KOPT-K1 (cell line): ENCODE measurements at regions not wholly inside any gene's neighbourhood (a gene's known extent, or its start where the extent isn't known, plus 50 kb on each side); places are given as distances from the start of the nearest gene placed in this dataset.

Experiments
- H3K27ac ChIP-seq: fragments of 200-600 bp; sonication (generic); 2 replicates; pipeline ENCODE4 v1.5.1; 2016; ENCODE audit warnings: antibody characterized with exemption, mild to moderate bottlenecking, low read depth, low read length; ENCODE audit not compliant: poor library complexity, severe bottlenecking
- H3K36me3 ChIP-seq: fragments of 200-600 bp; sonication (generic); 2 replicates; pipeline ENCODE4 v1.5.1; 2017; ENCODE audit warnings: antibody characterized with exemption, mild to moderate bottlenecking, low read length, moderate library complexity; ENCODE audit not compliant: insufficient read depth
- H3K9me3 ChIP-seq: fragments of 200-600 bp; sonication (generic); 2 replicates; pipeline ENCODE4 v1.5.1; 2017; ENCODE audit warnings: antibody characterized with exemption, low read length, mild to moderate bottlenecking; ENCODE audit not compliant: insufficient read depth, poor library complexity, severe bottlenecking

GRCh38 chr3:95044101-95044500 is 981.2 kb downstream of the NSUN3 start:
- Histone ChIP-seq H3K36me3 (no peaks in the 10 kb centered on the region), H3K9me3 (no peaks in the 10 kb centered on the region), H3K27ac (no peak overlapping the region)

GRCh38 chr3:95048564-95048963 is 985.7 kb downstream of the NSUN3 start:
- no peaks in the 10 kb centered on the region for H3K36me3 ChIP-seq
- no peak overlapping the region for H3K27ac ChIP-seq
- H3K9me3 ChIP-seq = no peaks in the 10 kb centered on the region

- Histone ChIP-seq H3K9me3 (no peaks in the 10 kb centered on the region), H3K27ac (no peak overlapping the region), H3K36me3 (no peaks in the 10 kb centered on the region)
Measured at GRCh38 chr3:95049841-95050240, 987.0 kb downstream of the NSUN3 start.

GRCh38 chr3:95055288-95055687 is 992.4 kb downstream of the NSUN3 start:
- Histone ChIP-seq H3K36me3 (no peaks in the 10 kb centered on the region), H3K9me3 (no peaks in the 10 kb centered on the region)

GRCh38 chr3:95082191-95082590 is 1019.3 kb downstream of the NSUN3 start:
- Histone ChIP-seq H3K9me3 (no peaks in the 10 kb centered on the region), H3K27ac (no peak overlapping the region)

More at GRCh38 chr3:95055288-95055687, 992.4 kb downstream of the NSUN3 start:
- H3K27ac ChIP-seq = no peak overlapping the region

GRCh38 chr3:95084738-95085137 is 1021.9 kb downstream of the NSUN3 start:
- H3K36me3 ChIP-seq = no peaks in the 10 kb centered on the region
- no peak overlapping the region for H3K27ac ChIP-seq
- no peaks in the 10 kb centered on the region for H3K9me3 ChIP-seq

More at GRCh38 chr3:95082191-95082590, 1019.3 kb downstream of the NSUN3 start:
- H3K36me3 ChIP-seq = no peaks in the 10 kb centered on the region

GRCh38 chr3:95088464-95088863 is 1025.6 kb downstream of the NSUN3 start:
- H3K9me3 ChIP-seq = no peaks in the 10 kb centered on the region
- H3K36me3 ChIP-seq = no peaks in the 10 kb centered on the region
- no peak overlapping the region for H3K27ac ChIP-seq

- Histone ChIP-seq H3K36me3 (no peaks in the 10 kb centered on the region), H3K27ac (no peak overlapping the region), H3K9me3 (no peaks in the 10 kb centered on the region)
Measured at GRCh38 chr3:95097493-95097892, 1034.6 kb downstream of the NSUN3 start.

GRCh38 chr3:95120921-95121320 is 1058.1 kb downstream of the NSUN3 start:
- H3K36me3 ChIP-seq = no peaks in the 10 kb centered on the region
- H3K27ac ChIP-seq = no peak overlapping the region
- H3K9me3 ChIP-seq = no peaks in the 10 kb centered on the region

- Histone ChIP-seq H3K36me3 (no peaks in the 10 kb centered on the region), H3K9me3 (no peaks in the 10 kb centered on the region), H3K27ac (no peak overlapping the region)
Measured at GRCh38 chr3:95123104-95123503, 1060.2 kb downstream of the NSUN3 start.

- H3K27ac ChIP-seq = no peak overlapping the region
- H3K9me3 ChIP-seq = no peaks in the 10 kb centered on the region
- H3K36me3 ChIP-seq = no peaks in the 10 kb centered on the region
Measured at GRCh38 chr3:95134693-95135413, 1072.0 kb downstream of the NSUN3 start.

- Histone ChIP-seq H3K9me3 (no peaks in the 10 kb centered on the region), H3K36me3 (no peaks in the 10 kb centered on the region), H3K27ac (no peak overlapping the region)
Measured at GRCh38 chr3:95148107-95148506, 1085.2 kb downstream of the NSUN3 start.

GRCh38 chr3:95151590-95151989 is 1088.7 kb downstream of the NSUN3 start:
- no peaks in the 10 kb centered on the region for H3K9me3 ChIP-seq
- H3K27ac ChIP-seq = no peak overlapping the region
- H3K36me3 ChIP-seq = no peaks in the 10 kb centered on the region

GRCh38 chr3:95154766-95155165 is 1091.9 kb downstream of the NSUN3 start:
- H3K9me3 ChIP-seq = no peaks in the 10 kb centered on the region
- H3K36me3 ChIP-seq = no peaks in the 10 kb centered on the region
- H3K27ac ChIP-seq = no peak overlapping the region

GRCh38 chr3:95162794-95163193 is 1099.9 kb downstream of the NSUN3 start:
- Histone ChIP-seq H3K27ac (no peak overlapping the region), H3K9me3 (no peaks in the 10 kb centered on the region), H3K36me3 (no peaks in the 10 kb centered on the region)

GRCh38 chr3:95167748-95168147 is 1104.9 kb downstream of the NSUN3 start:
- no peak overlapping the region for H3K27ac ChIP-seq
- no peaks in the 10 kb centered on the region for H3K9me3 ChIP-seq

More at GRCh38 chr3:95167748-95168147, 1104.9 kb downstream of the NSUN3 start:
- H3K36me3 ChIP-seq = no peaks in the 10 kb centered on the region
